ENCODE measurements at regions not wholly inside any gene's neighbourhood (a gene's known extent, or its start where the extent isn't known, plus 50 kb on each side); places are given as distances from the start of the nearest gene placed in this dataset.

DNA sequence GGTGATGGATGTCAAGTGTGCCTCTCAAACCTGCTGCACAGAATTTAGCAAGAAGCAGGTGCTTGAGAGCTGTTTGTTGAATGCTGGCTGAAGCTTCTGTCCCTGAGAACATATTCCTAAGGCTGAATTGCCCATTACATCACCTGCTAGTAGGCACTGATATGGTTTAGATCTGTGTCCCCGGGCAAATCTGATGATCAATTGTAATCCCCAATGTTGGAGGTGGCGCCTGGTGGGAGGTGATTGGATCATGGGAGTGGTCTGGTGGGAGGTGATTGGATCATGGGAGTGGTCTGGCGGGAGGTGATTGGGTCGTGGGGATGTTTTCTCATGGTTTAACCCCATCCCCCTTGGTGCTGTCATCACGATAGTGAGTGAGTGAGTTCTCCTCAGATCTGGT is 128.0 kb downstream of the HRH4 start:
- no peak for TF ChIP-seq CTCF (conservative IDR thresholded peaks at IDR 0.05)
- TF ChIP-seq ZFX (IDR thresholded peaks at IDR 0.05), result no peak
- no peak overlapping the region for H3K27ac ChIP-seq

- no peak for TF ChIP-seq CTCF (conservative IDR thresholded peaks at IDR 0.05)
- no peak for TF ChIP-seq ZFX (IDR thresholded peaks at IDR 0.05)
- H3K27ac ChIP-seq, result no peak overlapping the region
Measured at GRCh38 chr18:24590946-24591345, 130.5 kb downstream of the HRH4 start.

DNA sequence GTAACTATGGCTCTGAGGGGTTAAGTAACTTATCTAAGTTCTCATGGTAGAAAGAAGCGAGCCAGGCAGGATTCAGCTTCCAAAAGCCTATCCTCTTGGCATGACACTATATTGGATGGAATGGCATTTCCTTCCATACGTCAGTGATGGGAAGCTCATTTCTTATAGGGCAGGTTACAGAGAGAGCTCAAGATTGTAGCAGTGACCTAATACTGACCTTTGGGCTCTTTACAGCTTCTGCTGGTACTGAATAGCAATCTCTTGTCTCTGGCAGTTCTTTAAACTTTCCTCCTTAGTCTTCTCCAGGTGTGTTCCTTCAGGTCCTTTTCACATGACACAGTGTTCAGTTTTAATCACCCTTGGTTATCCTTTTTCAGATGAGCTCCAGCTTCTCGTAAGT is 133.0 kb downstream of the HRH4 start:
- TF ChIP-seq CTCF (conservative IDR thresholded peaks at IDR 0.05) (no peak), ZFX (IDR thresholded peaks at IDR 0.05) (no peak)
- no peak overlapping the region for H3K27ac ChIP-seq

DNA sequence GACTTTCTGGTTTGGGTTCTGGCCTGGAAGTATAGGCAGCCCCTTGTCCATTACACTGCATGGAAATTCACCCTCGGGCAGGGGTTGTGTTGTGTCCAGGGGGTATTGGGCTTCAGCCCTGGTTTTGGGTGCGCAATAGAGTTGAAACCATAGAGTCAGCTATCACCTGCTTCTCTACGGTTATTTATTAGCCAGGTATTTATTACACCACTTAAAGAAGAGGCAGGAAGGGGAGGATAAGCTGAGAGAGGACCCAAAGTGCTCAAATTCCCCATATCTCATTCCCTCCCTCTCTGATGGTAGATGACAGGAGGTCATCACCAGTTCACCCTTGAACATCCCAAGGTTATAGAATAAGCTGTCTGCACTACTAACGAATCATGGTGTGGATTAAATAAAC is 133.4 kb downstream of the HRH4 start:
- TF ChIP-seq CTCF (conservative IDR thresholded peaks at IDR 0.05), result no peak
- TF ChIP-seq ZFX (IDR thresholded peaks at IDR 0.05), result no peak
- no peak overlapping the region for H3K27ac ChIP-seq

GRCh38 chr18:24595561-24596031 is 135.2 kb downstream of the HRH4 start:
- TF ChIP-seq CTCF (conservative IDR thresholded peaks at IDR 0.05) (no peak), ZFX (IDR thresholded peaks at IDR 0.05) (no peak)
- H3K27ac ChIP-seq, result no peak overlapping the region

DNA sequence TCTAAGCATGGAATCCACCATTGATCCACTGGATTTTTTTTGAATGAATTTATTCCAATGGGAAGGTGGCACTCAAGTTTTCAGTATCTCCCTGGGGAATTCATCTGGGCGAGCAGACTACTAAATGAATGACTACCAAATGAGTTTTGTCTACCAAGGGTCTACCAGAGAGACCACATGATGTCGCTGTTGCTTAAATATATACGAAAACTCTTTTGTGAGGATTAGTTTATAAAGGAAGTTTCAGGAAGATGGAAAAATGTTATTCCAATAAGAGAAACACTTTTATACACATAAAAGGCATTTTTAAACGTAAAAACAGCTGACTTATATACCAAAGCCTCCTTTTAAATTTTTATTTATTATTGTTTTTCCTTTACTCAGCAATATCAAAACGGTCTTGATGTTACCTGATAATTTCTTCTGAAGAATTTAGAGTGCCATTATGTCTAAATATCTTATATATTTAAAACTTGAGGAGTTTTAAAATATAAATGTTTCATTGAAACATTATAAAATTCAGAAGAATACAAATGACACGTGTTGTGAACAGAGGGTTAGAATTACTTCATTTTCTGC is 139.7 kb downstream of the HRH4 start:
- TF ChIP-seq ZFX (IDR thresholded peaks at IDR 0.05), result no peak
- peak; percentile 78 for TF ChIP-seq CTCF (conservative IDR thresholded peaks at IDR 0.05)
- no peak overlapping the region for H3K27ac ChIP-seq

GRCh38 chr18:24601585-24601984 is 141.1 kb downstream of the HRH4 start:
- no peak overlapping the region for H3K27ac ChIP-seq
- TF ChIP-seq ZFX (IDR thresholded peaks at IDR 0.05) (no peak), CTCF (conservative IDR thresholded peaks at IDR 0.05) (no peak)
